Sigmoid colon (tissue), 6 donors: ENCODE measurements at regions not wholly inside any gene's neighbourhood (a gene's known extent, or its start where the extent isn't known, plus 50 kb on each side); places are given as distances from the start of the nearest gene placed in this dataset.

Experiments
- DNase-seq: peaks from one replicate; pipeline ENCODE4 v3.0.0-alpha.2; 2019
- H3K27ac ChIP-seq, 4 donors: fragments of 200-600 bp; sonication (generic); one replicate each; pipeline ENCODE4 v1.5.1; 2016 to 2019; ENCODE audit warnings: mild to moderate bottlenecking in 1 of 4
- H3K27me3 ChIP-seq, 3 donors: fragments of 200-600 bp; sonication (generic); one replicate each; pipeline ENCODE4 v1.5.1; 2019; ENCODE audit warnings: mild to moderate bottlenecking in 1 of 3
- H3K36me3 ChIP-seq, 4 donors: fragments of 200-600 bp; sonication (generic); one replicate each; pipeline ENCODE4 v1.5.1; 2016 to 2019
- H3K4me1 ChIP-seq, 4 donors: fragments of 200-600 bp; sonication (generic); one replicate each; pipeline ENCODE4 v1.5.1; 2017 to 2019
- H3K4me3 ChIP-seq, 4 donors: fragments of 200-600 bp; sonication (generic); one replicate each; pipeline ENCODE4 v1.5.1; 2017 to 2019; ENCODE audit warnings: mild to moderate bottlenecking in 2 of 4, moderate library complexity in 1 of 4
- H3K9me3 ChIP-seq, 4 donors: fragments of 200-600 bp in 3 of 4; sonication (generic) in 3 of 4; one replicate each; pipeline versions ENCODE4 v1.5.1 to v1.6.1; 2013 to 2019
- EP300 ChIP-seq, 4 donors: sonication (generic); formaldehyde crosslinking; IDR thresholded peaks; one replicate each; pipeline ENCODE4 v1.6.1; 2017; ENCODE audit warnings: antibody characterized with exemption in 4 of 4
- POLR2A ChIP-seq, 2 donors: fragments of 450-650 bp; IDR thresholded peaks; one replicate each; pipeline ENCODE4 v1.6.1; 2016; ENCODE audit warnings: antibody characterized with exemption in 2 of 2, mild to moderate bottlenecking in 2 of 2, moderate library complexity in 2 of 2
- POLR2AphosphoS5 ChIP-seq, 4 donors: sonication (generic); formaldehyde crosslinking; IDR thresholded peaks; one replicate each; pipeline ENCODE4 v1.6.1; 2017; ENCODE audit warnings: antibody characterized with exemption in 4 of 4
- WGBS, 2 donors: extraction: QIAGEN DNeasy Blood & Tissue Kit; methylation state at CpG; one replicate each; pipeline ENCODE4 v1.1.7; 2013; 5-methylcytosine and 5-hydroxymethylcytosine counted together
- intact Hi-C: fragments of 100-400 bp; cut with DNase I; formaldehyde crosslinking; loops from one replicate; pipeline ENCODE4 v1.15.1; 2023
- TF ChIP-seq, protein P1 (sequence below), 4 experiments: fragments of 450-650 bp in 3 of 4; fragments of 200-600 bp in 1 of 4; IDR thresholded peaks; one replicate each; pipeline ENCODE4 v1.5.1; 2016 to 2019; ENCODE audit warnings: antibody characterized with exemption in 4 of 4, mild to moderate bottlenecking in 3 of 4, moderate library complexity in 2 of 4
- donor health status: healthy with polysubstance abuse.
- donor health status: healthy.

DNA sequence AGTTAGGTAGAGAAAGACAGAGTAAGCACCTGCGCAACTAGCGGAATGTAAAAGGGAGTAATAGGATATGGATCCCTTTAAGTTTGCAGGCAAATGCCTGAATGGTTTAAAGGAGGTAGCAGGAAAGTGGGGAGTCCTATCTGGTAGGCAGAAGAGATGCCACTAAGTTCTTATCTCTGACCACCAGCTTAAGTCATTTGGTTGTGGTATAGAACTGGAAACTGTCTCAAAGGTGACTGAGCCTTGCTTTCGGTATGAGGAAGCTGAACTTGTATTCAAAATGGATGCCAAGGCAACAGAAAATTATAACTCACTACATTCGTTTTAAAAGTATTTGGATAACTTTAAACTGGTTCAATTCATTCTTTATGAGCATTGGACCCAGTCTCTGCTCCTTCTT is 475.6 kb downstream of the DMRTA1 start:
- no peak overlapping the region for H3K4me3 ChIP-seq
- TF ChIP-seq POLR2A (IDR thresholded peaks at IDR 0.05) (no peak), POLR2AphosphoS5 (IDR thresholded peaks at IDR 0.05) (no peak), EP300 (IDR thresholded peaks at IDR 0.05) (no peak)
- TF ChIP-seq, protein P1, sequence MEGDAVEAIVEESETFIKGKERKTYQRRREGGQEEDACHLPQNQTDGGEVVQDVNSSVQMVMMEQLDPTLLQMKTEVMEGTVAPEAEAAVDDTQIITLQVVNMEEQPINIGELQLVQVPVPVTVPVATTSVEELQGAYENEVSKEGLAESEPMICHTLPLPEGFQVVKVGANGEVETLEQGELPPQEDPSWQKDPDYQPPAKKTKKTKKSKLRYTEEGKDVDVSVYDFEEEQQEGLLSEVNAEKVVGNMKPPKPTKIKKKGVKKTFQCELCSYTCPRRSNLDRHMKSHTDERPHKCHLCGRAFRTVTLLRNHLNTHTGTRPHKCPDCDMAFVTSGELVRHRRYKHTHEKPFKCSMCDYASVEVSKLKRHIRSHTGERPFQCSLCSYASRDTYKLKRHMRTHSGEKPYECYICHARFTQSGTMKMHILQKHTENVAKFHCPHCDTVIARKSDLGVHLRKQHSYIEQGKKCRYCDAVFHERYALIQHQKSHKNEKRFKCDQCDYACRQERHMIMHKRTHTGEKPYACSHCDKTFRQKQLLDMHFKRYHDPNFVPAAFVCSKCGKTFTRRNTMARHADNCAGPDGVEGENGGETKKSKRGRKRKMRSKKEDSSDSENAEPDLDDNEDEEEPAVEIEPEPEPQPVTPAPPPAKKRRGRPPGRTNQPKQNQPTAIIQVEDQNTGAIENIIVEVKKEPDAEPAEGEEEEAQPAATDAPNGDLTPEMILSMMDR (IDR thresholded peaks at IDR 0.05): no peak
- no peak for DNase-seq

GRCh38 chr9:22954550-22954949 is 507.9 kb downstream of the DMRTA1 start:
- 92 to 98% methylated on average over 3 of the region's 3 CpGs for WGBS, 2 donors
- Histone ChIP-seq H3K27ac (no peak overlapping the region), H3K4me3 (no peak overlapping the region), H3K9me3 (no peaks in the 10 kb centered on the region), H3K36me3 (no peaks in the 10 kb centered on the region), H3K4me1 (no peaks in the 10 kb centered on the region), H3K27me3 (no peaks in the 10 kb centered on the region)
- TF ChIP-seq, protein P1 (IDR thresholded peaks at IDR 0.05): no peak
- TF ChIP-seq POLR2A (IDR thresholded peaks at IDR 0.05): no peak
- no peak for TF ChIP-seq EP300 (IDR thresholded peaks at IDR 0.05)
- no peak for TF ChIP-seq POLR2AphosphoS5 (IDR thresholded peaks at IDR 0.05)
- intact Hi-C loops: no loop called here
- no peak for DNase-seq

More for the DNA sequence above, 475.6 kb downstream of the DMRTA1 start:
- H3K9me3 ChIP-seq: no peaks in the 10 kb centered on the region
- no peaks in the 10 kb centered on the region for H3K4me1 ChIP-seq
- H3K27me3 ChIP-seq: no peaks in the 10 kb centered on the region
- intact Hi-C loops: no loop called here
- WGBS, 2 donors: 79 to 80% methylated on average over 4 of the region's 4 CpGs
- no peaks in the 10 kb centered on the region for H3K36me3 ChIP-seq
- no peak overlapping the region for H3K27ac ChIP-seq

- H3K9me3 ChIP-seq: no peaks in the 10 kb centered on the region
- no peak overlapping the region for H3K4me3 ChIP-seq
- 54 to 74% methylated on average over 5 of the region's 5 CpGs for WGBS, 2 donors
- H3K27ac ChIP-seq: no peak overlapping the region
- intact Hi-C loops: no loop called here
- H3K27me3 ChIP-seq: no peaks in the 10 kb centered on the region
- H3K4me1 ChIP-seq: no peaks in the 10 kb centered on the region
- no peak for DNase-seq
- no peaks in the 10 kb centered on the region for H3K36me3 ChIP-seq
- TF ChIP-seq POLR2AphosphoS5 (IDR thresholded peaks at IDR 0.05) (no peak), EP300 (IDR thresholded peaks at IDR 0.05) (no peak)
- TF ChIP-seq, protein P1 (IDR thresholded peaks at IDR 0.05): no peak
These were observed 508.3 kb downstream of the DMRTA1 start for GRCh38 chr9:22954964-22955363.

DNA sequence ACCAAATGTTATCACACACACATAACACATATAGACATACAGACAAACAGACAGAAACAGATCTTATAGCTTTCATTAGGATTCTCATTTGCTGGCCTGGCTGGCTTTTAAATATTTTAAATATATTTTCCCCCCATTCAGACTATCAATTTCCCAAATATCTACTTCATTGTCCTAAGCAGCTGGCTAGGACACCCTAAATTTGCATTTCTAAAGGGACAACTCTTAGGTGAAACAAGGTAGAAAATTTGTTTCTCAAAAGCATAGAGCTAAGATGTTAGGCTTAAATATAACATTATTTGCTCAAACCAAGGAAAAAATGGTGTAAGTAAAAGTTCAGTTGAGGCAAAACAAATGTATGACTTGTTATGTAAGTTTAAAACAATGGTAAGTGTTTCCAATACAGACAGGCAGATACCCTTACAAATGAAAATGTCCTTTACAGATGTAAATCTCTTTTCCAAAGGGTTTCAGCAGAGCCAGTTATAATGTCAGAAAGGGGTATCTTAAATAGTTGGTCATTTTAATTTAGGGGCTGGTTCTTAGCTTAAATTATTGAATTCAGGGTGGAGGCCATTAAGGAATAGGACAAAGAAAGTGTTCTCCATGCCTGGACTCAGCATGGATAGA is 522.8 kb downstream of the DMRTA1 start:
- TF ChIP-seq POLR2A (IDR thresholded peaks at IDR 0.05): no peak
- TF ChIP-seq POLR2AphosphoS5 (IDR thresholded peaks at IDR 0.05): no peak
- TF ChIP-seq EP300 (IDR thresholded peaks at IDR 0.05): no peak
- no peaks in the 10 kb centered on the region for H3K4me1 ChIP-seq
- DNase-seq: no peak
- no peaks in the 10 kb centered on the region for H3K36me3 ChIP-seq
- intact Hi-C loops: no loop called here
- H3K27me3 ChIP-seq: no peaks in the 10 kb centered on the region
- H3K9me3 ChIP-seq: no peaks in the 10 kb centered on the region
- no peak overlapping the region for H3K4me3 ChIP-seq
- H3K27ac ChIP-seq: no peak overlapping the region

DNA sequence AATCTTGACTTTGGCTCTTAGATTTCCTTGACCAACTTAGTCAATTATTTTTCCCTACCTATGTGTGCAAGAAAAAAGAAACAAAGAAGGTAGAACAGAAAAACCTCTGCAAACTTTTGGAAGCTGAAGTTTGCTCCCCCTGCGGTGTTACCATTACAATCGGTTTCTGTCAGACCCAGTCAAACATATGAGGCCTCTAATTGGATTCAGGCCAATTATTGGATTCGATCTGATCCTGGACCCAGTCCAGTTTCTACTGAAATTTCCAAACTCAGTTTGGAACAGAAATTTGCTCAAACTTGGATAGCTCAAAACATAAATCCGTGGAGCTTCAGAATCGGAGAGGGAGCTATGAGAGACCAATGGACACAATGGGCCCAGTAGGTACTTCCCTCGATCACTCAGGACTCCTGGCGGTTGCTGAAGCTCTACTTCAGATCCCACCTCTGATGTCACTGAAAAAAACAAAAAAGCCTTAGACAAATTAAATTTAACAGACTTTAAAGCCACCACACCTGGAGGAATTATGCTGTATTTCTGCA is 523.9 kb downstream of the DMRTA1 start:
- TF ChIP-seq POLR2A (IDR thresholded peaks at IDR 0.05) (no peak), POLR2AphosphoS5 (IDR thresholded peaks at IDR 0.05) (no peak), EP300 (IDR thresholded peaks at IDR 0.05) (no peak)
- TF ChIP-seq, protein P1 (IDR thresholded peaks at IDR 0.05): no peak
- Histone ChIP-seq H3K27ac (no peak overlapping the region), H3K27me3 (no peaks in the 10 kb centered on the region), H3K9me3 (no peaks in the 10 kb centered on the region), H3K4me3 (no peak overlapping the region), H3K36me3 (no peaks in the 10 kb centered on the region), H3K4me1 (no peaks in the 10 kb centered on the region)
- intact Hi-C loops: no loop called here
- no peak for DNase-seq
- WGBS, 2 donors: 86 to 88% methylated on average over 7 of the region's 7 CpGs
